ENCODE measurements at regions not wholly inside any gene's neighbourhood (a gene's known extent, or its start where the extent isn't known, plus 50 kb on each side); places are given as distances from the start of the nearest gene placed in this dataset.

DNA sequence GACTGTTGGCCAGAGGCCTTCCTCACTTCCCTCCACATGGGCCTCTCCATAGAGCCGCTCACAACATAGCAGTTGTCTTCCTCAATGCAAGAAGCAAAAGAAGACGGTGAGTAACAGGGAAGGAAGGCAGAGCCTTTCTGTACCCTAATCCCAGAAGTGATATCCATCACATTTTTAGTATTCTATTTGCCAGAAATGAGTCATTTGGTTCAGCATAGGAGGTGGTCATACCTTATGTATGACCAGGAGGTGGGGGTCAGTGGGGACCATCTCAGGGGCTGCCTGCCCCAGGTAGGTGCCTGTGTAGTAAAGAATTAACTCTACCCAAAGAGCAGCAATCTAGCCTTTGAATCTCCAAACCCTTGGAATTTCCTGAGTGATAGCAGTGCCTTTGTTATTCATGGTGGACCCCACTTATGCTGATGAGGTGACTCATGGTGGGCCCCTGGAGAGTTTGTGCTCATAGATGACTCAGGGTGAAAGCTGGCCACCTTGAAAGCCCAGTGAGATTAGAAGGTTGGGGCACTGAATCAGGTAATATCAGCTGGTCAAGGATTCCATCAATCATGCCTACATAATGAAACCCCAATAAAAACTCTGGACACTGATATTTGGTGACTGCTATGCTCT is 323.9 kb upstream of the IGF1R start:
- TF ChIP-seq, protein P1, sequence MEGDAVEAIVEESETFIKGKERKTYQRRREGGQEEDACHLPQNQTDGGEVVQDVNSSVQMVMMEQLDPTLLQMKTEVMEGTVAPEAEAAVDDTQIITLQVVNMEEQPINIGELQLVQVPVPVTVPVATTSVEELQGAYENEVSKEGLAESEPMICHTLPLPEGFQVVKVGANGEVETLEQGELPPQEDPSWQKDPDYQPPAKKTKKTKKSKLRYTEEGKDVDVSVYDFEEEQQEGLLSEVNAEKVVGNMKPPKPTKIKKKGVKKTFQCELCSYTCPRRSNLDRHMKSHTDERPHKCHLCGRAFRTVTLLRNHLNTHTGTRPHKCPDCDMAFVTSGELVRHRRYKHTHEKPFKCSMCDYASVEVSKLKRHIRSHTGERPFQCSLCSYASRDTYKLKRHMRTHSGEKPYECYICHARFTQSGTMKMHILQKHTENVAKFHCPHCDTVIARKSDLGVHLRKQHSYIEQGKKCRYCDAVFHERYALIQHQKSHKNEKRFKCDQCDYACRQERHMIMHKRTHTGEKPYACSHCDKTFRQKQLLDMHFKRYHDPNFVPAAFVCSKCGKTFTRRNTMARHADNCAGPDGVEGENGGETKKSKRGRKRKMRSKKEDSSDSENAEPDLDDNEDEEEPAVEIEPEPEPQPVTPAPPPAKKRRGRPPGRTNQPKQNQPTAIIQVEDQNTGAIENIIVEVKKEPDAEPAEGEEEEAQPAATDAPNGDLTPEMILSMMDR (IDR thresholded peaks at IDR 0.05; ENCODE audit: low read depth, low read length): no peak
- TF ChIP-seq EZH2phosphoT487 (IDR thresholded peaks at IDR 0.05; ENCODE audit: low read depth): no peak

Data from OCI-LY3 (cell line).